ENCODE measurements at regions not wholly inside any gene's neighbourhood (a gene's known extent, or its start where the extent isn't known, plus 50 kb on each side); places are given as distances from the start of the nearest gene placed in this dataset.

- no peak overlapping the region for H3K9ac ChIP-seq
- H2AFZ ChIP-seq (ENCODE audit: low read depth), result no peak overlapping the region
- no peaks in the 10 kb centered on the region for H4K20me1 ChIP-seq (ENCODE audit: insufficient read depth)
- WGBS (ENCODE audit: low lambda C conversion rate), result 74% methylated on average over 3 of the region's 3 CpGs
- no peaks in the 10 kb centered on the region for H3K27me3 ChIP-seq (ENCODE audit: insufficient read depth)
- no peaks in the 10 kb centered on the region for H3F3A ChIP-seq (replicated peaks; ENCODE audit: insufficient read depth)
- H3K9me3 ChIP-seq, result no peaks in the 10 kb centered on the region
- no peak overlapping the region for H3K27ac ChIP-seq (ENCODE audit: low read depth in 2 of 2, low read length in 1 of 2)
- H3K4me2 ChIP-seq, result no peak overlapping the region
- TF ChIP-seq REST (IDR thresholded peaks at IDR 0.05; ENCODE audit: low read depth, low read length), result no peak
- H3K4me3 ChIP-seq (ENCODE audit: low read depth in 2 of 2, low read length in 1 of 2), result no peak overlapping the region
- H3K36me3 ChIP-seq (replicated peaks in 1 of 2; ENCODE audit: control insufficient read depth in 1 of 2, insufficient read depth in 2 of 2, low read length in 1 of 2), result no peaks in the 10 kb centered on the region
- no peaks in the 10 kb centered on the region for H3K9me2 ChIP-seq
- ChIA-PET CTCF (interaction anchor here (0.6 to 1.5 kb wide), 2 partner anchors 8 to 574 kb away, joined by 3 to 4 read pairs; no protein-coding TSS in a partner anchor), POLR2A (no interaction called here)
- no peaks in the 10 kb centered on the region for H3K4me1 ChIP-seq (ENCODE audit: control insufficient read depth in 1 of 2, insufficient read depth in 2 of 2, low read depth in 1 of 2, low read length in 1 of 2)
- DNase-seq, result no peak
- H3K79me2 ChIP-seq (ENCODE audit: insufficient read depth), result no peaks in the 10 kb centered on the region
These were observed 272.4 kb downstream of the DUSP10 start for GRCh38 chr1:221469476-221469875.

- H3K27ac ChIP-seq (ENCODE audit: low read depth in 2 of 2, low read length in 1 of 2), result no peak overlapping the region
- ChIA-PET CTCF (interaction anchor here (0.6 to 3.6 kb wide), 4 partner anchors 267 to 985 kb away, joined by 3 to 15 read pairs (median 3); no protein-coding TSS in a partner anchor), POLR2A (no interaction called here)
- no peak for DNase-seq
- H3K9me2 ChIP-seq, result no peaks in the 10 kb centered on the region
- H3K4me3 ChIP-seq (ENCODE audit: low read depth in 2 of 2, low read length in 1 of 2), result no peak overlapping the region
- H3K4me1 ChIP-seq (ENCODE audit: control insufficient read depth in 1 of 2, insufficient read depth in 2 of 2, low read depth in 1 of 2, low read length in 1 of 2), result no peaks in the 10 kb centered on the region
- no peaks in the 10 kb centered on the region for H3F3A ChIP-seq (replicated peaks; ENCODE audit: insufficient read depth)
- H3K9me3 ChIP-seq, result no peaks in the 10 kb centered on the region
- H3K79me2 ChIP-seq (ENCODE audit: insufficient read depth), result no peaks in the 10 kb centered on the region
- peak overlapping the region; percentile 42; the same call in 1 of the 2 replicates for H2AFZ ChIP-seq (ENCODE audit: low read depth)
- H3K36me3 ChIP-seq (replicated peaks in 1 of 2; ENCODE audit: control insufficient read depth in 1 of 2, insufficient read depth in 2 of 2, low read length in 1 of 2), result no peaks in the 10 kb centered on the region
- no peak overlapping the region for H3K9ac ChIP-seq
- 55% methylated on average over 6 of the region's 6 CpGs for WGBS (ENCODE audit: low lambda C conversion rate)
- H3K4me2 ChIP-seq, result no peak overlapping the region
- no peaks in the 10 kb centered on the region for H3K27me3 ChIP-seq (ENCODE audit: insufficient read depth)
- TF ChIP-seq SIN3A (IDR thresholded peaks at IDR 0.05; ENCODE audit: borderline replicate concordance, low read depth, low read length), result no peak
- no peak for TF ChIP-seq RCOR1 (IDR thresholded peaks at IDR 0.05; ENCODE audit: low read length)
- TF ChIP-seq RFX5 (IDR thresholded peaks at IDR 0.05; ENCODE audit: low read length), result no peak
- TF ChIP-seq TEAD4 (IDR thresholded peaks at IDR 0.05; ENCODE audit: borderline replicate concordance, insufficient read depth), result no peak
- no peak for TF ChIP-seq GATA2 (CRISPR knock-in tag; IDR thresholded peaks at IDR 0.05)
- TF ChIP-seq NFIC (IDR thresholded peaks at IDR 0.05; ENCODE audit: borderline replicate concordance), result no peak
- TF ChIP-seq GABPA (IDR thresholded peaks at IDR 0.05; ENCODE audit: low read depth), result no peak
- no peak for TF ChIP-seq JUND (IDR thresholded peaks at IDR 0.05)
- TF ChIP-seq TCF12 (IDR thresholded peaks at IDR 0.05), result no peak
- no peaks in the 10 kb centered on the region for H4K20me1 ChIP-seq (ENCODE audit: insufficient read depth)
These were observed 271.7 kb downstream of the DUSP10 start for GRCh38 chr1:221470000-221470698.
